CD4-positive, alpha-beta T cell (primary cell): ENCODE measurements at regions not wholly inside any gene's neighbourhood (a gene's known extent, or its start where the extent isn't known, plus 50 kb on each side); places are given as distances from the start of the nearest gene placed in this dataset.

ENCODE experiments used
- ATAC-seq: fragments of 200-7000 bp; cut with Tn5 transposase; one replicate; pipeline ENCODE4 v1.10.0; 2022; ENCODE audit warnings: mild to moderate bottlenecking; ENCODE audit not compliant: poor library complexity
- CTCF ChIA-PET: fragments of 350-600 bp; sonication (Branson Sonifier 250); formaldehyde crosslinking; loops from one replicate; lab custom pipeline; 2021; ENCODE audit warnings: antibody characterized with exemption, inconsistent platforms; lab: Charles Lee
- POLR2A ChIA-PET: fragments of 350-600 bp; sonication (Branson Sonifier 250); formaldehyde crosslinking; loops from one replicate; lab custom pipeline; 2021; ENCODE audit warnings: antibody characterized with exemption, inconsistent platforms; lab: Charles Lee
- DNase-seq, 14 experiments: peaks; one replicate each; pipeline ENCODE4 v3.0.0-alpha.2; 2013 to 2020; ENCODE audit warnings: mixed read lengths in 2 of 14
- H3K27ac ChIP-seq, 2 donors: one replicate each; pipeline versions ENCODE4 v1.5.1 to v1.7.0; 2013; ENCODE audit warnings: low read length in 2 of 2, low read depth in 1 of 2, mild to moderate bottlenecking in 1 of 2
- H3K27me3 ChIP-seq, 2 experiments: 1 replicate in 1 of 2; 2 replicates in 1 of 2; pipeline versions ENCODE4 v1.6.1 to v1.7.0; 2013; ENCODE audit warnings: low read length in 2 of 2, control low read depth in 1 of 2, mild to moderate bottlenecking in 1 of 2, moderate library complexity in 1 of 2; ENCODE audit not compliant: insufficient read depth in 2 of 2, control insufficient read depth in 1 of 2
- H3K36me3 ChIP-seq: one replicate; pipeline ENCODE4 v1.6.1; 2013; ENCODE audit warnings: low read length, control low read depth; ENCODE audit not compliant: insufficient read depth
- H3K4me1 ChIP-seq: one replicate; pipeline ENCODE4 v1.6.1; 2013; ENCODE audit warnings: low read length, control low read depth; ENCODE audit not compliant: insufficient read depth
- H3K4me3 ChIP-seq: one replicate; pipeline ENCODE4 v1.5.1; 2013; ENCODE audit warnings: mild to moderate bottlenecking, low read length, moderate library complexity
- H3K9me3 ChIP-seq, 2 experiments: 1 replicate in 1 of 2; 2 replicates in 1 of 2; pipeline versions ENCODE4 v1.6.1 to v1.7.0; 2013; ENCODE audit warnings: low read length in 2 of 2, mild to moderate bottlenecking in 2 of 2, control low read depth in 1 of 2, moderate library complexity in 1 of 2; ENCODE audit not compliant: control insufficient read depth in 1 of 2, insufficient read depth in 1 of 2
- H3K27ac Mint-ChIP-seq: one replicate; pipeline ENCODE4 v1.8.0; 2020; ENCODE audit warnings: mixed read lengths
- H3K27me3 Mint-ChIP-seq: one replicate; pipeline ENCODE4 v1.8.0; 2021; ENCODE audit warnings: mixed read lengths
- H3K36me3 Mint-ChIP-seq: one replicate; pipeline ENCODE4 v1.8.0; 2021; ENCODE audit warnings: low read depth, mixed read lengths
- H3K4me1 Mint-ChIP-seq: one replicate; pipeline ENCODE4 v1.8.0; 2021; ENCODE audit warnings: low read depth, mixed read lengths
- H3K4me3 Mint-ChIP-seq: one replicate; pipeline ENCODE4 v1.8.0; 2020; ENCODE audit warnings: mild to moderate bottlenecking, mixed read lengths
- H3K9me3 Mint-ChIP-seq: one replicate; pipeline ENCODE4 v1.8.0; 2020; ENCODE audit warnings: mixed read lengths
- CTCF ChIP-seq: fragments of 200-600 bp; IDR thresholded peaks from one replicate; pipeline ENCODE4 v1.8.0; 2022; ENCODE audit warnings: antibody characterized with exemption, mild to moderate bottlenecking
- intact Hi-C, 2 experiments: fragments of 100-400 bp; cut with DNase I in 1 of 2; cut with micrococcal nuclease in 1 of 2; formaldehyde crosslinking; loops; one replicate each; pipeline versions ENCODE4 v1.15.1 to v1.9.0; 2023 to 2025; cut with DNase I, micrococcal nuclease

GRCh38 chr1:201595381-201595780 is 56.5 kb downstream of the NAV1 start:
- POLR2A ChIA-PET, result no interaction called here
- CTCF ChIA-PET, result no interaction called here

GRCh38 chr1:201596101-201596868 is 57.4 kb downstream of the NAV1 start:
- Histone ChIP-seq H3K9me3 (peaks cover 0 to 5% of the 10 kb centered on the region in 2 experiments), H3K4me1 (peaks cover 5% of the 10 kb centered on the region), H3K27ac (no peak overlapping the region), H3K4me3 (no peak overlapping the region), H3K27me3 (no peaks in the 10 kb centered on the region), H3K36me3 (no peaks in the 10 kb centered on the region)
- no peak for ATAC-seq
- ChIA-PET CTCF (no interaction called here), POLR2A (no interaction called here)
- intact Hi-C loops, result no loop called here
- Mint-ChIP-seq H3K36me3 (no peaks in the 10 kb centered on the region), H3K4me1 (no peaks in the 10 kb centered on the region), H3K27ac (no peak overlapping the region), H3K27me3 (no peaks in the 10 kb centered on the region), H3K4me3 (no peak overlapping the region), H3K9me3 (no peaks in the 10 kb centered on the region)
- DNase-seq, result no peak
- no peak for TF ChIP-seq CTCF

More at GRCh38 chr1:201595381-201595780, 56.5 kb downstream of the NAV1 start:
- ATAC-seq (no peak), DNase-seq (no peak)
- Histone ChIP-seq H3K27me3 (no peaks in the 10 kb centered on the region), H3K9me3 (peaks cover 0 to 5% of the 10 kb centered on the region in 2 experiments), H3K4me1 (peaks cover 5% of the 10 kb centered on the region), H3K4me3 (no peak overlapping the region), H3K27ac (no peak overlapping the region), H3K36me3 (no peaks in the 10 kb centered on the region)
- Mint-ChIP-seq H3K27me3 (no peaks in the 10 kb centered on the region), H3K4me3 (no peak overlapping the region), H3K36me3 (no peaks in the 10 kb centered on the region), H3K27ac (no peak overlapping the region), H3K9me3 (no peaks in the 10 kb centered on the region), H3K4me1 (no peaks in the 10 kb centered on the region)
- intact Hi-C loops, result no loop called here
- no peak for TF ChIP-seq CTCF

GRCh38 chr1:201597551-201598230 is 58.8 kb downstream of the NAV1 start:
- intact Hi-C loops, result no loop called here
- Histone ChIP-seq H3K36me3 (no peaks in the 10 kb centered on the region), H3K27me3 (no peaks in the 10 kb centered on the region), H3K4me1 (peaks cover 5% of the 10 kb centered on the region), H3K27ac (no peak overlapping the region), H3K4me3 (no peak overlapping the region), H3K9me3 (peaks cover 0 to 5% of the 10 kb centered on the region in 2 experiments)
- H3K9me3 Mint-ChIP-seq, result no peaks in the 10 kb centered on the region
- DNase-seq (no peak), ATAC-seq (no peak)
- ChIA-PET POLR2A (no interaction called here), CTCF (no interaction called here)
- H3K27ac Mint-ChIP-seq, result no peak overlapping the region
- no peak for TF ChIP-seq CTCF
- H3K4me3 Mint-ChIP-seq, result no peak overlapping the region
- no peaks in the 10 kb centered on the region for H3K27me3 Mint-ChIP-seq
- H3K36me3 Mint-ChIP-seq, result no peaks in the 10 kb centered on the region
- no peaks in the 10 kb centered on the region for H3K4me1 Mint-ChIP-seq
